ENCODE measurements at regions not wholly inside any gene's neighbourhood (a gene's known extent, or its start where the extent isn't known, plus 50 kb on each side); places are given as distances from the start of the nearest gene placed in this dataset.

- no peak overlapping the region for H3K14ac ChIP-seq (ENCODE audit: insufficient read length)
- TF ChIP-seq MAX (IDR thresholded peaks at IDR 0.05) (no peak), SUZ12 (IDR thresholded peaks at IDR 0.05; ENCODE audit: low read length) (no peak), SP1 (IDR thresholded peaks at IDR 0.05; ENCODE audit: low read depth, low read length) (no peak), ATF3 (IDR thresholded peaks at IDR 0.05; ENCODE audit: insufficient read depth, low read depth, low read length) (no peak), RAD21 (IDR thresholded peaks at IDR 0.05 in 1 of 2, conservative IDR thresholded peaks at IDR 0.05 in 1 of 2; ENCODE audit: low read depth in 2 of 2, low read length in 2 of 2) (no peak), SP4 (IDR thresholded peaks at IDR 0.05; ENCODE audit: low read length) (no peak), EP300 (IDR thresholded peaks at IDR 0.05; ENCODE audit: borderline replicate concordance in 1 of 2, low read depth in 2 of 2, low read length in 2 of 2) (no peak), RXRA (IDR thresholded peaks at IDR 0.05; ENCODE audit: insufficient read depth, low read depth, low read length) (no peak), NRF1 (IDR thresholded peaks at IDR 0.05; ENCODE audit: low read depth, low read length) (no peak), GTF2F1 (IDR thresholded peaks at IDR 0.05; ENCODE audit: borderline replicate concordance, low read depth, low read length) (no peak), KDM4A (IDR thresholded peaks at IDR 0.05; ENCODE audit: low read depth, low read length, severe bottlenecking) (no peak), SRF (IDR thresholded peaks at IDR 0.05; ENCODE audit: low read depth, low read length) (no peak), KDM5A (IDR thresholded peaks at IDR 0.05; ENCODE audit: low read length) (no peak)
- H3K18ac ChIP-seq (ENCODE audit: extremely low read depth, low read length) = no peak overlapping the region
- POLR2A ChIA-PET (ENCODE audit: partially characterized antibody) = no interaction called here
- H3K9ac ChIP-seq (replicated peaks in 1 of 4; ENCODE audit: extremely low read depth in 1 of 4, low read depth in 3 of 4, low read length in 3 of 4) = no peak overlapping the region
- no peak overlapping the region for H4K5ac ChIP-seq (ENCODE audit: insufficient read length, low read depth, low read length)
- no peak overlapping the region for H3K4ac ChIP-seq (replicated peaks; ENCODE audit: insufficient read length, low read depth, low read length)
- H3K79me2 ChIP-seq (ENCODE audit: control insufficient read depth in 1 of 2, insufficient read depth in 2 of 2, low read length in 2 of 2) = no peaks in the 10 kb centered on the region
- H2BK15ac ChIP-seq (ENCODE audit: low read length) = no peak overlapping the region
- no peaks in the 10 kb centered on the region for H4K20me1 ChIP-seq (replicated peaks in 1 of 2; ENCODE audit: control insufficient read depth in 1 of 2, insufficient read depth in 2 of 2, low read length in 2 of 2)
- no peak overlapping the region for H4K8ac ChIP-seq (ENCODE audit: extremely low read depth, insufficient read depth, low read length)
- no peak overlapping the region for H3K4me2 ChIP-seq (ENCODE audit: insufficient read depth in 1 of 2, low read depth in 2 of 2, low read length in 2 of 2)
- H2BK12ac ChIP-seq (ENCODE audit: low read depth, low read length) = no peak overlapping the region
- FAIRE-seq = no peak
- no peak overlapping the region for H3K27ac ChIP-seq (ENCODE audit: low read depth, low read length)
- no peak overlapping the region for H2BK120ac ChIP-seq (replicated peaks; ENCODE audit: low read depth, low read length)
- H3K23ac ChIP-seq (ENCODE audit: insufficient read length) = no peak overlapping the region
- H3K36me3 ChIP-seq (ENCODE audit: control insufficient read depth in 2 of 4, insufficient read depth in 4 of 4, low read length in 3 of 4) = no peaks in the 10 kb centered on the region
- no peak for DNase-seq (ENCODE audit: low read depth in 1 of 2, low spot score in 2 of 2)
- no peaks in the 10 kb centered on the region for H3K27me3 ChIP-seq (replicated peaks in 1 of 4; ENCODE audit: control insufficient read depth in 3 of 4, extremely low read depth in 1 of 4, insufficient read depth in 3 of 4, low read length in 3 of 4)
- no peak overlapping the region for H2AK5ac ChIP-seq (ENCODE audit: low read depth, low read length)
- no peak overlapping the region for H2BK20ac ChIP-seq (ENCODE audit: low read length)
- WGBS, 2 experiments (ENCODE audit: extremely low coverage in 1 of 2, insufficient coverage in 1 of 2, insufficient read length in 1 of 2, insufficient replicate concordance in 2 of 2, low coverage in 1 of 2, low lambda C conversion rate in 2 of 2, missing lambda C conversion rate in 1 of 2) = 91% methylated on average over 3 of the region's 3 CpGs; no CpG with 5 or more reads in 1 of the 2 experiments
- H3K4me1 ChIP-seq (replicated peaks in 1 of 4; ENCODE audit: control insufficient read depth in 3 of 4, insufficient read depth in 4 of 4, low read length in 3 of 4) = peaks cover 0 to 3% (median 1%) of the 10 kb centered on the region in 4 experiments; a peak in 1 of 7 replicates
- H3K56ac ChIP-seq (replicated peaks; ENCODE audit: insufficient read length, low read depth, low read length) = no peak overlapping the region
- no peaks in the 10 kb centered on the region for H3K79me1 ChIP-seq (ENCODE audit: low read depth, low read length)
- CTCF ChIA-PET (ENCODE audit: partially characterized antibody) = no interaction called here
- no peaks in the 10 kb centered on the region for H3K23me2 ChIP-seq (ENCODE audit: low read depth, low read length)
- no peak overlapping the region for H2AFZ ChIP-seq (ENCODE audit: low read length)
- no peak overlapping the region for H3K4me3 ChIP-seq (ENCODE audit: extremely low read depth in 1 of 4, insufficient read depth in 2 of 4, low read depth in 3 of 4, low read length in 4 of 4)
- H4K91ac ChIP-seq (replicated peaks; ENCODE audit: insufficient read length, low read length) = no peak overlapping the region
- no peaks in the 10 kb centered on the region for H3K9me3 ChIP-seq (ENCODE audit: insufficient read depth in 2 of 2, low read depth in 1 of 2, low read length in 1 of 2)
- H2BK5ac ChIP-seq (ENCODE audit: low read depth, low read length) = no peak overlapping the region
These were observed 397.1 kb downstream of the TSN start for GRCh38 chr2:122152571-122152970.
